ENCODE measurements at regions not wholly inside any gene's neighbourhood (a gene's known extent, or its start where the extent isn't known, plus 50 kb on each side); places are given as distances from the start of the nearest gene placed in this dataset.

GRCh38 chr9:90310521-90310876 lies 332.1 kb downstream of the DIRAS2 start:
- TF ChIP-seq CTCF (IDR thresholded peaks at IDR 0.05) (no peak), POLR2A (IDR thresholded peaks at IDR 0.05) (no peak)

Measured in gastroesophageal sphincter (tissue), 3 donors.